ENCODE measurements at regions not wholly inside any gene's neighbourhood (a gene's known extent, or its start where the extent isn't known, plus 50 kb on each side); places are given as distances from the start of the nearest gene placed in this dataset.

DNA sequence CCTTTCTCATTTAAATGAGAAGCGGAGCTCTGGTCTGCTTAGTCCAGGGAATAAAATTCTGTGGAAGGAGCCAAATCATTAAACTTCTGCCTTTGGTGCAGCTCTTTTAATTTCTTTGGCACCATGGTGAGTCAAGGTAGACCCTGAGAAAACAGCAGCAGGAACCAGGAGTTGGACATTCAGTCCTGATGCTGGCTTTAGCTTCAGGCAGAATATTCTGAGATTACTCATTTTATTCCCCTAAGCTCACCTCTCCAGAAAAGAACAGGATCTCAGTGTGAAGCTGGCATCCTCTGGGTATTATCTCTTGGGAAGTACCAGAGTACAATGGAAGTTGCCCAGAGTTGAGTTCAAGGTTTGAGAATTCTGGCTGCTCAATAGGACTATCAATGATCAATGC lies 211.6 kb upstream of the NRP1 start:
- ChIA-PET CTCF (no interaction called here), POLR2A (no interaction called here)
- Mint-ChIP-seq H3K4me1 (ENCODE audit: low read depth, unreplicated experiment) (peaks cover 17% of the 10 kb centered on the region), H3K4me3 (ENCODE audit: unreplicated experiment) (no peak overlapping the region), H3K27ac (ENCODE audit: unreplicated experiment) (no peak overlapping the region), H3K9me3 (ENCODE audit: unreplicated experiment) (peaks cover 14% of the 10 kb centered on the region), H3K27me3 (ENCODE audit: insufficient read depth, unreplicated experiment) (no peaks in the 10 kb centered on the region), H3K36me3 (ENCODE audit: insufficient read depth, unreplicated experiment) (no peaks in the 10 kb centered on the region)
- TF ChIP-seq, protein P1, sequence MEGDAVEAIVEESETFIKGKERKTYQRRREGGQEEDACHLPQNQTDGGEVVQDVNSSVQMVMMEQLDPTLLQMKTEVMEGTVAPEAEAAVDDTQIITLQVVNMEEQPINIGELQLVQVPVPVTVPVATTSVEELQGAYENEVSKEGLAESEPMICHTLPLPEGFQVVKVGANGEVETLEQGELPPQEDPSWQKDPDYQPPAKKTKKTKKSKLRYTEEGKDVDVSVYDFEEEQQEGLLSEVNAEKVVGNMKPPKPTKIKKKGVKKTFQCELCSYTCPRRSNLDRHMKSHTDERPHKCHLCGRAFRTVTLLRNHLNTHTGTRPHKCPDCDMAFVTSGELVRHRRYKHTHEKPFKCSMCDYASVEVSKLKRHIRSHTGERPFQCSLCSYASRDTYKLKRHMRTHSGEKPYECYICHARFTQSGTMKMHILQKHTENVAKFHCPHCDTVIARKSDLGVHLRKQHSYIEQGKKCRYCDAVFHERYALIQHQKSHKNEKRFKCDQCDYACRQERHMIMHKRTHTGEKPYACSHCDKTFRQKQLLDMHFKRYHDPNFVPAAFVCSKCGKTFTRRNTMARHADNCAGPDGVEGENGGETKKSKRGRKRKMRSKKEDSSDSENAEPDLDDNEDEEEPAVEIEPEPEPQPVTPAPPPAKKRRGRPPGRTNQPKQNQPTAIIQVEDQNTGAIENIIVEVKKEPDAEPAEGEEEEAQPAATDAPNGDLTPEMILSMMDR (IDR thresholded peaks at IDR 0.05; ENCODE audit: insufficient read depth in 1 of 2, low read depth in 1 of 2, low read length in 1 of 2, severe bottlenecking in 1 of 2, unreplicated experiment in 1 of 2) = no peak
- intact Hi-C loops (cut with micrococcal nuclease; ENCODE audit: unreplicated experiment) = no loop called here
- H3K9me3 ChIP-seq = peaks cover 20% of the 10 kb centered on the region; the same call in 1 of the 2 replicates
- no TSS peak for BruUV-seq (replicated peaks)
- DNase-seq = no peak
- H3K27me3 ChIP-seq (replicated peaks; ENCODE audit: control insufficient read depth, insufficient read depth, low read length) = no peaks in the 10 kb centered on the region
- no peak overlapping the region for H3K4me3 ChIP-seq (ENCODE audit: low read depth, low read length)
- H3K4me1 ChIP-seq = peaks cover 16% of the 10 kb centered on the region
- H3K36me3 ChIP-seq (ENCODE audit: control insufficient read depth, insufficient read depth, low read length) = no peaks in the 10 kb centered on the region

DNA sequence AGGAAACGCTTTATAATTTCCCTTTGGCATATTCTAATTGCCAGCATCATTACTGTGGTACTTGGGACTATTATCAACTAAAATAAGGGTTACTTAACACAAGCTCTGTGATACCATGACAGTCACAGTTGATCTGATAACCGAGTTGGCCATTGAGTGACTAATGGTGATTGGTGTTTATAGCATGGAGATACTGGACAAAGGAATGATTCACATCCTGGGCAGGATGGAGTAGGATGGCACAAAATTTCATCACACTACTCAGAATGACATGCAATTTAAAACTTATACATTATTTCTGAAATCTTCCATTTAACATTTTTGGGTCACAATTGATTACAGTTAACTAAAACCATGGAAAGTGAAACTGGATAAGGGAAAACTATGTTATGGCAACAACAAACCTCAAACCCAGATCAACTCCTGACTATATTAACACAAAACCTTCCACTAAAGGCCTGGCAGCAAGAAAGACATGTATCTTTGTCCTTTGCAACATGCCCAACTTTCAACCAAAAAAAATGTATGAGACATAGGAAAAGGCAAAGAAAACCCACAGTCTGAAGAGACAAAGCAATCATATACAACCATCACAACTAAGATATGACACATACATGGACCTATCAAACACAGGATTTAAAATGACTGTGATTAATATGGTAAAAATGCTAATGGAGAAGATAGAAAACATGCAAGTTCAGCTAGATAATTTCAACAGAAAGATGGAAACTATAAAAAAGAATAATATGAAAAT lies 208.5 kb upstream of the NRP1 start:
- H3K4me1 ChIP-seq = peaks cover 7% of the 10 kb centered on the region

DNA sequence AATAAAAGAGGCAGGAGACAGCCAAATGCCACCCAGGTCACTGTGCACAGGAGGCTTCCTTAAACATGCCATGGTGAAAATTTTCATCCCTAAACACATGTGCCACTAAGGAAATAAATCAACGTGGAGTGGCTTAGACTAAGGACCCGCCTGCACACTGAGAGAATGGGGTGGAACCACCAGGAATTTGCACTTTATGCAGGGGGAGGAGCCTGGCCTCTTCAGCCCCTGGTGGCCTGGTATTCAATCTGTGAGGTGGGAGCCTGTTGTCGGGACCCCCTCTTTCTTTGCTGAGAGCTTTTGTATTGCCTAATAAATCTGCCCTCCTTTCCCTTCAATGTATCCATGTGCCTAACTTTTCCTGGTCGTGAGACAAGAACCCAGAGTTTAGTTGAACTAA lies 204.6 kb upstream of the NRP1 start:
- Histone ChIP-seq H3K27me3 (replicated peaks; ENCODE audit: control insufficient read depth, insufficient read depth, low read length) (no peaks in the 10 kb centered on the region), H3K36me3 (ENCODE audit: control insufficient read depth, insufficient read depth, low read length) (no peaks in the 10 kb centered on the region), H3K4me3 (ENCODE audit: low read depth, low read length) (no peak overlapping the region), H3K9me3 (peaks cover 13% of the 10 kb centered on the region), H3K4me1 (no peaks in the 10 kb centered on the region)
- Mint-ChIP-seq H3K27me3 (ENCODE audit: insufficient read depth, unreplicated experiment) (no peaks in the 10 kb centered on the region), H3K27ac (ENCODE audit: unreplicated experiment) (no peak overlapping the region), H3K4me1 (ENCODE audit: low read depth, unreplicated experiment) (no peaks in the 10 kb centered on the region), H3K4me3 (ENCODE audit: unreplicated experiment) (no peak overlapping the region), H3K9me3 (ENCODE audit: unreplicated experiment) (peaks cover 25% of the 10 kb centered on the region), H3K36me3 (ENCODE audit: insufficient read depth, unreplicated experiment) (no peaks in the 10 kb centered on the region)
- CTCF ChIA-PET = no interaction called here
- DNase-seq = no peak
- TF ChIP-seq, protein P1 (IDR thresholded peaks at IDR 0.05; ENCODE audit: insufficient read depth in 1 of 2, low read depth in 1 of 2, low read length in 1 of 2, severe bottlenecking in 1 of 2, unreplicated experiment in 1 of 2) = no peak
- POLR2A ChIA-PET = no interaction called here
- BruUV-seq (replicated peaks) = no TSS peak
- intact Hi-C loops (cut with micrococcal nuclease; ENCODE audit: unreplicated experiment) = no loop called here

More for the DNA sequence above, 208.5 kb upstream of the NRP1 start:
- Histone ChIP-seq H3K4me3 (ENCODE audit: low read depth, low read length) (no peak overlapping the region), H3K9me3 (peaks cover 27% of the 10 kb centered on the region), H3K27me3 (replicated peaks; ENCODE audit: control insufficient read depth, insufficient read depth, low read length) (no peaks in the 10 kb centered on the region), H3K36me3 (ENCODE audit: control insufficient read depth, insufficient read depth, low read length) (no peaks in the 10 kb centered on the region)
- ChIA-PET CTCF (no interaction called here), POLR2A (no interaction called here)
- TF ChIP-seq, protein P1 (IDR thresholded peaks at IDR 0.05; ENCODE audit: insufficient read depth in 1 of 2, low read depth in 1 of 2, low read length in 1 of 2, severe bottlenecking in 1 of 2, unreplicated experiment in 1 of 2) = no peak
- H3K4me1 Mint-ChIP-seq (ENCODE audit: low read depth, unreplicated experiment) = peaks cover 2% of the 10 kb centered on the region
- H3K36me3 Mint-ChIP-seq (ENCODE audit: insufficient read depth, unreplicated experiment) = no peaks in the 10 kb centered on the region
- H3K27ac Mint-ChIP-seq (ENCODE audit: unreplicated experiment) = no peak overlapping the region
- no peak for DNase-seq
- H3K27me3 Mint-ChIP-seq (ENCODE audit: insufficient read depth, unreplicated experiment) = no peaks in the 10 kb centered on the region
- peaks cover 25% of the 10 kb centered on the region for H3K9me3 Mint-ChIP-seq (ENCODE audit: unreplicated experiment)
- intact Hi-C loops (cut with micrococcal nuclease; ENCODE audit: unreplicated experiment) = no loop called here
- H3K4me3 Mint-ChIP-seq (ENCODE audit: unreplicated experiment) = no peak overlapping the region
- BruUV-seq (replicated peaks) = no TSS peak

Data from Caco-2 (cell line).